ENCODE measurements at regions not wholly inside any gene's neighbourhood (a gene's known extent, or its start where the extent isn't known, plus 50 kb on each side); places are given as distances from the start of the nearest gene placed in this dataset.

DNA sequence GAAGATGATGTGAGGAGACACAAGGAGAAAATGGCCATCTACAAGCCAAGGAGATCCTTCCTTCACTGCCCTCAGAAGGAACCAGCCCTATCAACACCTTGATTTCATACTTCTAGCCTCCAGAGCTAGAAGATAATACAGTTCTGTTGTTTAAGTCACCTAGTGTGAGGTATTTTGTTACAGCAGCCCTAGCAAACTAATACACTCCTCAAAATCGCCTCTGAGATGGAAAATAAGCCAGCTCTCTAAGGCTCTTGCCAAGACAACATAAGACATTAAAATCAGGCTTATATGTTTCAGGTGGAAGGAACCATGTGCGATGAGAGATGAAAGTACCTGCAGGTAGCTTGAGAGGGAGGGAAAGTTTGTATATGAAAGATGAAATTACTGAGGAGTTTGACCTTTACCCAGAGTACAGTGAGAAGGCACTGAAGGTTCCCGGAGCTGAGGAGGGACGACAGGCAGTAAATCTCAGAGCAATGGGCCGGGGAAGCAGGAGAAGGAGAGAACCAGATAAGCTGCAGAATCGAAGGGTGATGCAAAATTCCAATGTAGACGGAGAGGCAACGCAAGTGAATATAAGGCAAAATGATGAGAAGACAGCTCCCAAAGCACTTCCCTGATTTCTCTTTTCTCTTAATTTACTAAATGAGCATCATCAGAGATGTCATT, 84.7 kb downstream of the HHIPL2 start:
- no peak overlapping the region for H3K9ac ChIP-seq (ENCODE audit: low read length)
- TF ChIP-seq EZH2phosphoT487 (IDR thresholded peaks at IDR 0.05; ENCODE audit: low read depth) = no peak
- TF ChIP-seq, protein P1, sequence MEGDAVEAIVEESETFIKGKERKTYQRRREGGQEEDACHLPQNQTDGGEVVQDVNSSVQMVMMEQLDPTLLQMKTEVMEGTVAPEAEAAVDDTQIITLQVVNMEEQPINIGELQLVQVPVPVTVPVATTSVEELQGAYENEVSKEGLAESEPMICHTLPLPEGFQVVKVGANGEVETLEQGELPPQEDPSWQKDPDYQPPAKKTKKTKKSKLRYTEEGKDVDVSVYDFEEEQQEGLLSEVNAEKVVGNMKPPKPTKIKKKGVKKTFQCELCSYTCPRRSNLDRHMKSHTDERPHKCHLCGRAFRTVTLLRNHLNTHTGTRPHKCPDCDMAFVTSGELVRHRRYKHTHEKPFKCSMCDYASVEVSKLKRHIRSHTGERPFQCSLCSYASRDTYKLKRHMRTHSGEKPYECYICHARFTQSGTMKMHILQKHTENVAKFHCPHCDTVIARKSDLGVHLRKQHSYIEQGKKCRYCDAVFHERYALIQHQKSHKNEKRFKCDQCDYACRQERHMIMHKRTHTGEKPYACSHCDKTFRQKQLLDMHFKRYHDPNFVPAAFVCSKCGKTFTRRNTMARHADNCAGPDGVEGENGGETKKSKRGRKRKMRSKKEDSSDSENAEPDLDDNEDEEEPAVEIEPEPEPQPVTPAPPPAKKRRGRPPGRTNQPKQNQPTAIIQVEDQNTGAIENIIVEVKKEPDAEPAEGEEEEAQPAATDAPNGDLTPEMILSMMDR (IDR thresholded peaks at IDR 0.05; ENCODE audit: low read depth, low read length) = no peak
- no peaks in the 10 kb centered on the region for H3K79me2 ChIP-seq (ENCODE audit: low read length)
- peaks cover 6% of the 10 kb centered on the region for H3K4me1 ChIP-seq (ENCODE audit: low read length)
- H3K36me3 ChIP-seq (replicated peaks; ENCODE audit: low read depth, low read length) = no peaks in the 10 kb centered on the region
- no peaks in the 10 kb centered on the region for H4K20me1 ChIP-seq (ENCODE audit: insufficient read depth, low read length)
- peaks cover 6% of the 10 kb centered on the region for H3K27me3 ChIP-seq (ENCODE audit: low read depth, low read length)
- H3K4me3 ChIP-seq (ENCODE audit: low read length) = no peak overlapping the region
- H3K9me3 ChIP-seq (ENCODE audit: insufficient read depth, low read length) = no peaks in the 10 kb centered on the region
- H2AFZ ChIP-seq (ENCODE audit: low read depth, low read length) = no peak overlapping the region
- no peak overlapping the region for H3K4me2 ChIP-seq (ENCODE audit: low read length)
- no peak overlapping the region for H3K27ac ChIP-seq (ENCODE audit: low read length)

DNA sequence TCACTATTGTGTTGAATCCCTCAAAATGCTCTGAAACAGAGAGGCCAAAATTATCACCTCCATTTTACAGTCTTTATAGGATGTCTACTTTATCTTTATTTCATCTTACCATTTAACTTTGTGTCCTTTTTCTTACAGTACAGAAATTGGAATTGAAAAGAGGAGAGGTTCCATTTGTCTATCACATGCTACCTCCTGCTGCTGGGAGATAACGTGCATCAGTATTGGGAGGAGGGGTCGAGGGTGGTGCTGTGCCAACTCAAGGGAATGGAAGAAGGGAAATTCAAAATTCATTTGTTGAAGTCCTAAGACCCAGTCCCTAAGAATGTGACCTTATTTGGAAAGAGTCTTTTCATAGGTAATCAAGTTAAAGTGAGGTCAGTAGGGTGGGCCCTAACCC, 85.3 kb downstream of the HHIPL2 start:
- Histone ChIP-seq H3K4me2 (ENCODE audit: low read length) (no peak overlapping the region), H3K27me3 (ENCODE audit: low read depth, low read length) (peaks cover 6% of the 10 kb centered on the region), H3K9me3 (ENCODE audit: insufficient read depth, low read length) (no peaks in the 10 kb centered on the region), H2AFZ (ENCODE audit: low read depth, low read length) (no peak overlapping the region), H4K20me1 (ENCODE audit: insufficient read depth, low read length) (no peaks in the 10 kb centered on the region), H3K36me3 (replicated peaks; ENCODE audit: low read depth, low read length) (no peaks in the 10 kb centered on the region), H3K27ac (ENCODE audit: low read length) (no peak overlapping the region), H3K4me3 (ENCODE audit: low read length) (no peak overlapping the region), H3K4me1 (ENCODE audit: low read length) (peaks cover 6% of the 10 kb centered on the region), H3K9ac (ENCODE audit: low read length) (no peak overlapping the region), H3K79me2 (ENCODE audit: low read length) (no peaks in the 10 kb centered on the region)
- TF ChIP-seq, protein P1 (IDR thresholded peaks at IDR 0.05; ENCODE audit: low read depth, low read length) = no peak
- TF ChIP-seq EZH2phosphoT487 (IDR thresholded peaks at IDR 0.05; ENCODE audit: low read depth) = no peak

DNA sequence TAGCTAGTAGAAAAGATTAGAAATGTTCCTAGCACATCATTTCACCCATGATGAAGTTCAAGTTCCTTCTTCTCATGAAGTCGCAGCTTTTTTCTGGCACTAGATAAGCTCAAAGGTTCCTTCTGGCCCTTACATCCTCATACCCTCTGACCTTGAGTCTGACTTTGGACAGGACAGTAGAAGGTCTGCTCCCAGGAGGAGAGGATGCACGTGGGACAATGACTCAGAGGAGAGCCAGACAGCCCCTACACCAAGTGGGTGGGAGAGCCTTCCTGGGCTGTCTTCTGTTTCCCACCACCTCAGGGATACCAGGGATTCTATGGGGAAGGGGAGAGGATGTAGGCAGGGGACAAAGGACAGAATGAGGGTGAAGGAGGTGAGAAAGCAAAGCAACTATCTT, 86.0 kb downstream of the HHIPL2 start:
- Histone ChIP-seq H3K4me1 (ENCODE audit: low read length) (peaks cover 6% of the 10 kb centered on the region), H3K79me2 (ENCODE audit: low read length) (no peaks in the 10 kb centered on the region), H4K20me1 (ENCODE audit: insufficient read depth, low read length) (no peaks in the 10 kb centered on the region), H3K9me3 (ENCODE audit: insufficient read depth, low read length) (no peaks in the 10 kb centered on the region), H3K27ac (ENCODE audit: low read length) (no peak overlapping the region), H3K4me3 (ENCODE audit: low read length) (no peak overlapping the region), H3K4me2 (ENCODE audit: low read length) (no peak overlapping the region), H3K36me3 (replicated peaks; ENCODE audit: low read depth, low read length) (no peaks in the 10 kb centered on the region), H3K9ac (ENCODE audit: low read length) (no peak overlapping the region), H3K27me3 (ENCODE audit: low read depth, low read length) (peaks cover 4% of the 10 kb centered on the region), H2AFZ (ENCODE audit: low read depth, low read length) (no peak overlapping the region)
- TF ChIP-seq, protein P1 (IDR thresholded peaks at IDR 0.05; ENCODE audit: low read depth, low read length) = no peak
- no peak for TF ChIP-seq EZH2phosphoT487 (IDR thresholded peaks at IDR 0.05; ENCODE audit: low read depth)

DNA sequence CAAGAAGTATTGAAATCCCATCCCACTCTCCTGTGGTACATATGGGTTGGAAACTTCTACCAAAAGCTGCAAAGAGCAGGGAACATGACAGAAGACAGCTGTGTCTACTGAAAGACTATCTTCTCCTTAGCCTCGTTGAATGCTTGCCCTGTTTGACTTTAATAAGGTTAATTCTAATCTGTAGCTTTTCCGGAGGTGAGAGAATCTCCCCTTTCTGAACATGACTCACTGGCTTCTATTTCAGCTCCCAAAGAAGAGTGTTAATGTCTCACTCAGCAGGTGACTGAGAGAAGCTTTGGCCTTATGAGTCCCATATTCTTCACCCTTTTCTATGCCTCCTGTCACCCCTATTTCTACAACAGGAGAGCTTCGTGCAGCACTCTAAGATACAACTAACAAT, 88.3 kb downstream of the HHIPL2 start:
- H3K9ac ChIP-seq (ENCODE audit: low read length) = no peak overlapping the region
- H3K4me2 ChIP-seq (ENCODE audit: low read length) = no peak overlapping the region
- H3K36me3 ChIP-seq (replicated peaks; ENCODE audit: low read depth, low read length) = no peaks in the 10 kb centered on the region
- no peak overlapping the region for H3K4me3 ChIP-seq (ENCODE audit: low read length)
- H3K79me2 ChIP-seq (ENCODE audit: low read length) = no peaks in the 10 kb centered on the region
- H3K27me3 ChIP-seq (ENCODE audit: low read depth, low read length) = no peaks in the 10 kb centered on the region
- no peaks in the 10 kb centered on the region for H4K20me1 ChIP-seq (ENCODE audit: insufficient read depth, low read length)
- no peak overlapping the region for H3K27ac ChIP-seq (ENCODE audit: low read length)
- no peaks in the 10 kb centered on the region for H3K9me3 ChIP-seq (ENCODE audit: insufficient read depth, low read length)
- TF ChIP-seq EZH2phosphoT487 (IDR thresholded peaks at IDR 0.05; ENCODE audit: low read depth) = no peak
- TF ChIP-seq, protein P1 (IDR thresholded peaks at IDR 0.05; ENCODE audit: low read depth, low read length) = no peak
- no peak overlapping the region for H2AFZ ChIP-seq (ENCODE audit: low read depth, low read length)
- peaks cover 9% of the 10 kb centered on the region for H3K4me1 ChIP-seq (ENCODE audit: low read length)
